ENCODE measurements at regions not wholly inside any gene's neighbourhood (a gene's known extent, or its start where the extent isn't known, plus 50 kb on each side); places are given as distances from the start of the nearest gene placed in this dataset.

- TF ChIP-seq, protein P1, sequence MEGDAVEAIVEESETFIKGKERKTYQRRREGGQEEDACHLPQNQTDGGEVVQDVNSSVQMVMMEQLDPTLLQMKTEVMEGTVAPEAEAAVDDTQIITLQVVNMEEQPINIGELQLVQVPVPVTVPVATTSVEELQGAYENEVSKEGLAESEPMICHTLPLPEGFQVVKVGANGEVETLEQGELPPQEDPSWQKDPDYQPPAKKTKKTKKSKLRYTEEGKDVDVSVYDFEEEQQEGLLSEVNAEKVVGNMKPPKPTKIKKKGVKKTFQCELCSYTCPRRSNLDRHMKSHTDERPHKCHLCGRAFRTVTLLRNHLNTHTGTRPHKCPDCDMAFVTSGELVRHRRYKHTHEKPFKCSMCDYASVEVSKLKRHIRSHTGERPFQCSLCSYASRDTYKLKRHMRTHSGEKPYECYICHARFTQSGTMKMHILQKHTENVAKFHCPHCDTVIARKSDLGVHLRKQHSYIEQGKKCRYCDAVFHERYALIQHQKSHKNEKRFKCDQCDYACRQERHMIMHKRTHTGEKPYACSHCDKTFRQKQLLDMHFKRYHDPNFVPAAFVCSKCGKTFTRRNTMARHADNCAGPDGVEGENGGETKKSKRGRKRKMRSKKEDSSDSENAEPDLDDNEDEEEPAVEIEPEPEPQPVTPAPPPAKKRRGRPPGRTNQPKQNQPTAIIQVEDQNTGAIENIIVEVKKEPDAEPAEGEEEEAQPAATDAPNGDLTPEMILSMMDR (conservative IDR thresholded peaks at IDR 0.05) = no peak
- Histone ChIP-seq H3K79me2 (ENCODE audit: insufficient read depth, low read length) (no peaks in the 10 kb centered on the region), H3K4me1 (ENCODE audit: insufficient read depth, low read length) (peaks cover 4% of the 10 kb centered on the region; the same call in 1 of the 2 replicates), H3K23me2 (ENCODE audit: insufficient read length, low read depth, low read length, poor library complexity, severe bottlenecking) (no peaks in the 10 kb centered on the region), H4K5ac (ENCODE audit: insufficient read length, low read depth, low read length) (no peak overlapping the region), H3K14ac (ENCODE audit: insufficient read depth, low read length) (no peak overlapping the region), H3K27ac (ENCODE audit: insufficient read length, low read depth, low read length) (no peak overlapping the region), H3K23ac (ENCODE audit: insufficient read length, low read depth, low read length) (no peak overlapping the region), H2AFZ (ENCODE audit: low read length) (no peak overlapping the region), H2BK20ac (ENCODE audit: low read depth, low read length, poor library complexity, severe bottlenecking) (no peak overlapping the region), H3K4ac (ENCODE audit: low read depth, low read length) (no peak overlapping the region), H3T11ph (ENCODE audit: low read length) (no peak overlapping the region), H2BK12ac (ENCODE audit: insufficient read length, low read depth, low read length) (no peak overlapping the region), H2AK5ac (ENCODE audit: insufficient read length, low read length) (no peak overlapping the region), H2BK5ac (ENCODE audit: insufficient read length, low read length) (no peak overlapping the region), H3K9ac (ENCODE audit: extremely low read depth, insufficient read length, low read length) (no peak overlapping the region), H3K27me3 (ENCODE audit: insufficient read depth, low read length) (no peaks in the 10 kb centered on the region), H4K8ac (replicated peaks; ENCODE audit: insufficient read length, low read depth, low read length) (no peak overlapping the region), H3K56ac (ENCODE audit: insufficient read length, low read depth, low read length) (no peak overlapping the region), H2BK120ac (ENCODE audit: low read depth, low read length, poor library complexity, severe bottlenecking) (no peak overlapping the region), H4K91ac (ENCODE audit: insufficient read length, low read depth, low read length) (no peak overlapping the region), H3K79me1 (ENCODE audit: insufficient read depth, low read depth, low read length, poor library complexity, severe bottlenecking) (no peaks in the 10 kb centered on the region), H3K9me3 (ENCODE audit: control insufficient read depth, low read depth, low read length) (no peaks in the 10 kb centered on the region), H4K20me1 (ENCODE audit: control insufficient read depth, insufficient read depth, insufficient read length) (no peaks in the 10 kb centered on the region), H2BK15ac (ENCODE audit: low read depth, low read length) (no peak overlapping the region), H3K4me2 (ENCODE audit: insufficient read depth, insufficient read length, low read length) (no peak overlapping the region), H3K18ac (ENCODE audit: insufficient read length, low read depth, low read length) (no peak overlapping the region)
- Mint-ChIP-seq H3K9me3 (peaks cover 6 to 13% of the 10 kb centered on the region in 2 experiments), H3K27ac (no peak overlapping the region), H3K4me1 (peaks cover 15 to 16% of the 10 kb centered on the region in 2 experiments), H3K36me3 (ENCODE audit: insufficient read depth in 1 of 3, low read depth in 3 of 3) (peaks cover 12 to 15% (median 14%) of the 10 kb centered on the region in 3 experiments), H3K4me3 (no peak overlapping the region), H3K27me3 (ENCODE audit: low read depth) (no peaks in the 10 kb centered on the region)
- DNase-seq = no peak
- no CpG with 5 or more reads among the region's 2 CpGs for WGBS (ENCODE audit: extremely low coverage, insufficient read length, low lambda C conversion rate)
Measured at GRCh38 chr18:27579364-27579763, 394.3 kb upstream of the CHST9 start.
